Mammary epithelial cell (primary cell): ENCODE measurements at regions not wholly inside any gene's neighbourhood (a gene's known extent, or its start where the extent isn't known, plus 50 kb on each side); places are given as distances from the start of the nearest gene placed in this dataset.

Experiments used
- EZH2 ChIP-seq: IDR thresholded peaks from 2 replicates; pipeline ENCODE4 v1.6.1; 2012; ENCODE audit warnings: low read length, inconsistent platforms, borderline replicate concordance
- TF ChIP-seq, protein P1 (sequence below), 2 donors: IDR thresholded peaks in 1 of 2; conservative IDR thresholded peaks in 1 of 2; 2 replicates each; pipeline ENCODE4 v1.5.1; 2011 to 2012; ENCODE audit warnings: inconsistent platforms in 2 of 2, low read length in 2 of 2, mild to moderate bottlenecking in 2 of 2, control low read depth in 1 of 2, low read depth in 1 of 2; ENCODE audit not compliant: insufficient read depth in 1 of 2; ENCODE audit errors: extremely low read depth in 1 of 2

DNA sequence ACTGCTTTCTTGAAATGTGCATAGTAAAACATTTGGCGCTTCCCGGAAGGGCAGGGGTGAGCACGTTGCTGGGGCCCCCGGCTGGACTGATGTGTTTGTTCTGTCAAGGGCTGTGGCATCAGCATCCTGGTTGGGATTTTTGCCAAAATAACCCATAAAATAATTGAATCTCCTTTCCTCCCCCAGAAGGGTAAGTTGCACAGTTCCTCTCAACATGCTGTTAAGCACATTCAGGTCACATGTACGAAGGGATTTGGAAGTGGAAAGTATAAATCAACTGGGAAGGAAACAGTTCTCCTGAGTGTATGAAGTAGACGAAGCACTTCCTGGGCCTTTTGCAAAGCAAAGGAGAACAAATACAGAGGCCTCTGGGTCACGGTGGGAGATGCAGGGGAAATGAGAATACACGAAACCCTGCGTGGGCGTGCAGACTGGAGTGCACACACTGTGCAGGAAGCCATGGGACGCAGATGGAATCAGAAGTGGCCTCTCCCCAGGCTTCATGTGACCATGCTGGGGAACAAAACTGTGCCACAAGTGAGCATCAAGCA is 183.9 kb downstream of the LPIN1 start:
- TF ChIP-seq, protein P1, sequence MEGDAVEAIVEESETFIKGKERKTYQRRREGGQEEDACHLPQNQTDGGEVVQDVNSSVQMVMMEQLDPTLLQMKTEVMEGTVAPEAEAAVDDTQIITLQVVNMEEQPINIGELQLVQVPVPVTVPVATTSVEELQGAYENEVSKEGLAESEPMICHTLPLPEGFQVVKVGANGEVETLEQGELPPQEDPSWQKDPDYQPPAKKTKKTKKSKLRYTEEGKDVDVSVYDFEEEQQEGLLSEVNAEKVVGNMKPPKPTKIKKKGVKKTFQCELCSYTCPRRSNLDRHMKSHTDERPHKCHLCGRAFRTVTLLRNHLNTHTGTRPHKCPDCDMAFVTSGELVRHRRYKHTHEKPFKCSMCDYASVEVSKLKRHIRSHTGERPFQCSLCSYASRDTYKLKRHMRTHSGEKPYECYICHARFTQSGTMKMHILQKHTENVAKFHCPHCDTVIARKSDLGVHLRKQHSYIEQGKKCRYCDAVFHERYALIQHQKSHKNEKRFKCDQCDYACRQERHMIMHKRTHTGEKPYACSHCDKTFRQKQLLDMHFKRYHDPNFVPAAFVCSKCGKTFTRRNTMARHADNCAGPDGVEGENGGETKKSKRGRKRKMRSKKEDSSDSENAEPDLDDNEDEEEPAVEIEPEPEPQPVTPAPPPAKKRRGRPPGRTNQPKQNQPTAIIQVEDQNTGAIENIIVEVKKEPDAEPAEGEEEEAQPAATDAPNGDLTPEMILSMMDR (conservative IDR thresholded peaks at IDR 0.05 in 1 of 2, IDR thresholded peaks at IDR 0.05 in 1 of 2; ENCODE audit: extremely low read depth in 1 of 2, insufficient read depth in 1 of 2, low read depth in 1 of 2, low read length in 2 of 2) = no peak
- TF ChIP-seq EZH2 = no peak
